CD4-positive, alpha-beta T cell treated with Interferon gamma for 1 hour (primary cell): ENCODE measurements at regions not wholly inside any gene's neighbourhood (a gene's known extent, or its start where the extent isn't known, plus 50 kb on each side); places are given as distances from the start of the nearest gene placed in this dataset.

ENCODE experiments used
- DNase-seq: peaks from one replicate; pipeline ENCODE4 v3.0.0-alpha.2; 2020

DNA sequence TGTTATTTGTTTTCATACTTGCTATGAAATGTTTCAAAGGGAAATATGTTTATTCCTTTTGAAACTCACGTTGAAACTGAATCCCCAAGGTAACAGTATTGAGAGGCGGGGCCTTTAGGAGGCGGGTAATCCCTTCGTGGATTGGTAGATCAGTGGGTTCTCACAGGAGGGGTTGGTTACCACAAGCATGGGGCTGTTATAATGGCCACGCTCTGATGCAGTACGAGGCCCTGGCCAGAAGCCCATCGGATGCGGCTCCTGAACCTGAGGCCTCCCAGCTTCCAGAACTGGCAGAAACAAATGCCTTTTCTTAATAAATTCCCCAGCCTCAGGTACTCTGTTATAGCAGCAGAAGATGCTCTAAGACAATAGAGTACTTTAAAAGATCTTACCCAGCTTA, 135.7 kb downstream of the ASB1 start:
- DNase-seq = no peak

GRCh38 chr2:238563551-238563950, 136.8 kb downstream of the ASB1 start:
- DNase-seq = no peak

DNA sequence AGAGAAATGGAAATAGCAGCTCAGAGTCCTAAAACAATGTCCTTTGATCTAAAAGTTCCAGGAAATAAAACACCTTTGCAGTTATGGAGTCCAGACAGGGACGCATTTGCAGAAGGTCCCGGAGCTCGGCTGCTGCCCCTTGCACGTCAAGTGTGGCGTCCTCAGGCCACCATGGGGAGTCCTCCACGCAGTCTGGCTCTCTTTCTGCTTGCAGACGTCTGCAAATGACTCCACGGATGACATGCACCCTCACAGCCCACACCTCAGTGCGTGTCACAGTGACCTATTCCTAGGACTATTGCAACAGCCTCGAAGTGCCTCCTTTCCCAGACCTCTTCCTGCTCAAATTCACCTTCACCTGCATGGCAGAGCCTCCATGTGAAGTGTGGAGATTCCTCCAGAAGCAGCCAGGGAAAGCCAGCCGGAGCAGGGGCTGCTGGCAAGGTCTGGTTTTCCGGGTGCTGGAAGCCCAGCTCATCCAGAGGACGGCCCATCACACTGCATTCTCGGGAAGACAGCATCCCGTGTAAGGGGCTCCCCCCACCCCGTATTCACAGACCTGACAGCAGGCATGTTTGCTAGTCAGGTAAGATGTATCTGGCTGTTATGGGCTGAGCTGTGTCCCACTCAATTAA, 137.7 kb downstream of the ASB1 start:
- DNase-seq = no peak

DNA sequence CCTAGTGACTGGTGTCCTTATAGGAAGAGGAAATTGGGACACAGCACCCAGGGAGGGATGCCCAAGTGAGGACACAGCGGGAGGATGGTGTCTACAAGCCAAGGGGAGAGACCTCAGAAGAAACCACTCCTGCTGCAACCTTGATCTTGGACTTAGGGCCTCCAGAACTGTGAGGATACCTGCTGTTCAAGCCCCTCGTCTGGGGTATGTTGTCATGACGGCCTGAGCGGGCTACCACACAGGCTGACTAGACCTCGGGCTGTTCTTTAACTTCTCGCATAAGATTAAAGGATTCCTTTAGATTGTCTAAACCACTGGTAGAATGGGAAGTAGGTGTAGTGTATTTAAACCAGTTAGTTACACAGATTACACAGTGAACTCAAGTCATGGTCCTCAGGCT, 138.3 kb downstream of the ASB1 start:
- DNase-seq = no peak

DNA sequence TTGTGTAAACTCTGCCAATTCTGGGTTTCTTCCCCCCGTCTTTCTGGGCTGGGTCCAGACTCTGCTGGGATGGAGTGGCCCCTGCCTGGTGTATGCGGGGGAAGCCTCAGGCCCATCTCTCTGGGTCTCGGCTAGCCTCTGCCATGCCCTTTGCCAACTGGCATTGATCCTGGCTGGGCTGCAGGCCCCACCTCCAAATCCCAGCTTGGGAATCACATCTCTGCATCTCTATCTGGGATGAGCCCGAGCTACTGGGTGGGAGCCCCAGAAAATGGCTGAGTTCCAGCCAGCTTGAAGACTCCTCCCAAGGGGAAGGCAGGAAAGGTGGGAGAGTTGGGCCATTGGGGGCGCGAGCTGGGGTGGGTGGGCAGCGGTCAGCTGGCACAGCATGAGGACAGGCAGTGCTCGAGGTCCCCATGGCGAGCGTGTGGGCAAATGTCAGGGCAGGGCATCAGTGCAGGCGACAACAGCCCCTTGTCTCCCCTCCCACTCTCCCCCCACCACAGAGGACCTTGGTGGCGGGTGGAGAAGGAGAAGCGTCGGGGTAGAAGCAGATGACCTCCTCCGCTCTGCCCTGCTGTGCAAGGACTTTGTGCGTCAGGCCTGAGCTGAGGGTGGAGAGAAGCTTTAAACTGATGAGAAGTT, 139.4 kb downstream of the ASB1 start:
- no peak for DNase-seq

GRCh38 chr2:238567067-238567855, 140.5 kb downstream of the ASB1 start:
- no peak for DNase-seq

- no peak for DNase-seq
These were observed 141.3 kb downstream of the ASB1 start for GRCh38 chr2:238567996-238568395.

- DNase-seq = no peak
These were observed 142.0 kb downstream of the ASB1 start for GRCh38 chr2:238568455-238569440.

- no peak for DNase-seq
These were observed 142.9 kb downstream of the ASB1 start for GRCh38 chr2:238569507-238570195.

- DNase-seq = no peak
These were observed 143.7 kb downstream of the ASB1 start for GRCh38 chr2:238570391-238570790.

- no peak for DNase-seq
These were observed 144.2 kb downstream of the ASB1 start for GRCh38 chr2:238570926-238571325.

- DNase-seq = no peak
These were observed 145.1 kb downstream of the ASB1 start for GRCh38 chr2:238571661-238572372.

- DNase-seq = no peak
These were observed 146.5 kb downstream of the ASB1 start for GRCh38 chr2:238573065-238573778.

DNA sequence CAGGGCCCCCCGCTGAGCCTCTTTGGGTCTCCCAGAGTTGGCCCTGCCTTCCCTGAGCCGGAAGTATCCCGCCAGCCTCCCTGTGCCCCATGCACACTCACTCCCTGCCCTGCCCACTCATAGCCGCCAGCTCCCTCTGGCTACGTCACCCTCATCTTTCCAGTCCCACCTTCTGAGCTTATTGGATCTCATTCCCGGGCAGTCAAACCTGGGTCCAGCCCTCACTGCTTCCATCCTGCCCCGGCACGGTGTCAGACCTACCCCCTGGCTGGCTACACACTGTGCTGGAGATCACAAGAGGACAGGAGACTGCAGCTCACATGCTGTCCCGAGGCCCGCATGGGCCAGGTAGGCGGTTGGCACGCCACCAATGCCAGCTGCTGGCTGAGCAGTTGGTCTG, 147.2 kb downstream of the ASB1 start:
- no peak for DNase-seq

DNA sequence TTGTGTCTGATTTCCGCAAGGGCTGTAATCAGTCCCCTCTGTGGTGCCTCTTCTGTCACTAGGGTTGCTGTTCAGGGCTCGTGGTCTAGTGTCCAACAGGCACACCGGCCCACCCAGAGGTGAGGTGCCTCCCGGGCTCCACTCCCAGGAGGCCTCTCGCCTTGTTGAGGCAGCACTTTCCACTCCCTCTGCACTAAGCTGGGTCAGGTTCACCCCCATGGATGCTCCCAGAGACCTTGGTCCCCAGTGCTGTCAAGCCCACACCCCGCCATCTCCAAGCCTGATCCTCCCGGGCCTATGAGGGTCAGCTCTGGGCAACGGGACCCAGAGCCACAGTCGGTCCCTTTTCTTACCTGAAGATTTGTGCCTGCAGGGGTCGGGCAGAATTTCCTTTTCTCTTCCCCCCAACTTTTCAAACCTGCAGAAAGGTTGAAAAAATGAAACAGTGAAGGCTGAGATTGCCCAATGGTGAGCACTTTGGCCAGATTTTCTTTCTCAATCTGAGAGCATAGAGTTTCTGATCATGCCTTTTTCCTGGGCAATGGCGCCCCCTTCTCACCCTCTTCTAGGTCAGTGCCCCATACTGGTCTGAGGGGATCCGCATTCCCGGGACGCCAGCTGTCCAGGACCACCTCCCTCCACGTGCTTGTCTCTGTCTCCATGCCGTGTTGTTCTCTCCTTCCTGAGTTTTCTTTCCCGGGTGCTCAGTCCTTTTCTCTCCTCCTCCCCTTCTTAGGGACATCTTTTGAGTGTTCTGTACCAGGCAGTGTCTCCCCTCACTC, 148.0 kb downstream of the ASB1 start:
- DNase-seq = no peak

- no peak for DNase-seq
These were observed 149.9 kb downstream of the ASB1 start for GRCh38 chr2:238576674-238577073.

DNA sequence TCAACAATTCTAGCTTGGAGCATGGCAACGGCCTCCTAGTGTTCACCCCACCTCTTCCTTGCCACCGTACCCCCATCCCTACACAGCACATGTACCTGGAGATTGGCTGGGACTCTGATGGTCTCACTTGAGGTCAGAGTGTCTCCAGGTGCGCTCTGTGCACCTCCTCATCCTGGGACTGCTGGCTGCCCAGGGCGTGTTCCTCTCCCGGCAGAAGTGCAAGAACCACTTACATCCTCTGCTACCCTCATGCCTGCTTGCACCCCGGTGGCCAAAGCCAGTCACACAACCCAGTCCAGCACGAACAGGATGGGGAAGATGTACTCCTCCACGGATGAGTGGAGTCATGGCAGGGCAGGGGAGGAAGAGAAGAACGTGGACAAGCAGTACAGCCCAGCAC, 151.5 kb downstream of the ASB1 start:
- no peak for DNase-seq

- DNase-seq = no peak
These were observed 153.8 kb downstream of the ASB1 start for GRCh38 chr2:238580486-238580885.

- DNase-seq = no peak
These were observed 154.4 kb downstream of the ASB1 start for GRCh38 chr2:238581126-238581525.

DNA sequence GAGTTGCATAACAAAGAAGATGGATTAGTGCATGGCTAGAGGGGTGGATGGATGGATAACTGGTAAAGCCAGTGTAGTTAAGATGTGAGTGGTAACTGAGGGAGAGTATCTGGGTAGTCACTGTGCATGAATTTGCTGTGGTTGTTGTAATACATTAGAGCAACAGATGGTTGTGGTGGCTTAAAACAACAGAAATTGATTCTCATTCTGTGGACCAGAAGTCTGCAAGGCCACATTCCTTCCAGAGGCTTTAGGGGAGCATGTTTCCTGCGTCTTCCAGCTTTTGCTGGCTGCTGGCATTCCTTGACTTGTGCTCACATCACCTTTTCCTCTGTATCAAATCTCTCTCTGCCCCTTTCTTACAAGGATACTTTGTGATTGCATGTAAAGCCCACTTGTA, 155.4 kb downstream of the ASB1 start:
- DNase-seq = no peak
